ENCODE measurements at regions not wholly inside any gene's neighbourhood (a gene's known extent, or its start where the extent isn't known, plus 50 kb on each side); places are given as distances from the start of the nearest gene placed in this dataset.

- TF ChIP-seq IRF9 (CRISPR knock-in tag; IDR thresholded peaks at IDR 0.05; ENCODE audit: borderline replicate concordance) = no peak
Observed at GRCh38 chr5:1727571-1727970, 72.1 kb downstream of the MRPL36 start (continued).

- H2AFZ ChIP-seq (ENCODE audit: low read length) = no peak overlapping the region
- H3K27me3 ChIP-seq (ENCODE audit: control insufficient read depth in 1 of 2, insufficient read depth in 2 of 2, low read length in 2 of 2) = peaks cover 15 to 67% of the 10 kb centered on the region in 2 experiments
- H3K4me1 ChIP-seq (ENCODE audit: insufficient read depth, low read length) = no peaks in the 10 kb centered on the region
- H3K27ac ChIP-seq (ENCODE audit: extremely low read length, insufficient read depth, low read length) = no peak overlapping the region
- in situ Hi-C loops (cut with HindIII; ENCODE audit: extremely low pct_ligation_motif_present, low pct_unique_long_range_greater_than_20kb) = no loop called here
- ChIA-PET CTCF (ENCODE audit: low intra/inter-chr PET ratio, low total read pairs) (no interaction called here), POLR2A (no interaction called here)
- H3K79me2 ChIP-seq (ENCODE audit: insufficient read depth, low read length) = no peaks in the 10 kb centered on the region
- DNase-seq (ENCODE audit: low spot score) (no peak), FAIRE-seq (no peak), ATAC-seq (no peak)
- H3K36me3 ChIP-seq (replicated peaks in 1 of 2; ENCODE audit: control insufficient read depth in 1 of 2, insufficient read depth in 2 of 2, low read length in 2 of 2) = no peaks in the 10 kb centered on the region
- H3K4me2 ChIP-seq (ENCODE audit: low read depth, low read length) = no peak overlapping the region
- no peaks in the 10 kb centered on the region for H4K20me1 ChIP-seq (ENCODE audit: insufficient read depth, low read length)
- no TSS peak for BruUV-seq (replicated peaks)
- intact Hi-C loops (cut with micrococcal nuclease; ENCODE audit: unreplicated experiment) = no loop called here
- no peak overlapping the region for H3K9ac ChIP-seq (ENCODE audit: insufficient read depth, low read depth, low read length)
- WGBS (ENCODE audit: low lambda C conversion rate) = 31% methylated on average over 9 of the region's 11 CpGs
- no peaks in the 10 kb centered on the region for H3K9me3 ChIP-seq (ENCODE audit: low read length)
- no peak overlapping the region for H3K4me3 ChIP-seq (replicated peaks in 1 of 3; ENCODE audit: insufficient read depth in 1 of 3, low read depth in 2 of 3, low read length in 3 of 3)
- TF ChIP-seq KIAA2018 (CRISPR knock-in tag; IDR thresholded peaks at IDR 0.05; ENCODE audit: borderline replicate concordance) (no peak), ZC3H4 (CRISPR knock-in tag; IDR thresholded peaks at IDR 0.05; ENCODE audit: borderline replicate concordance) (no peak), ZNF746 (CRISPR knock-in tag; IDR thresholded peaks at IDR 0.05) (no peak), NCOR1 (IDR thresholded peaks at IDR 0.05; ENCODE audit: borderline replicate concordance, low read length) (no peak), ZNF563 (CRISPR knock-in tag; IDR thresholded peaks at IDR 0.05) (no peak), ISX (CRISPR knock-in tag; conservative IDR thresholded peaks at IDR 0.05) (no peak), ZNF414 (CRISPR knock-in tag; IDR thresholded peaks at IDR 0.05) (no peak), SUZ12 (IDR thresholded peaks at IDR 0.05; ENCODE audit: low read depth, low read length) (no peak), KLF15 (CRISPR knock-in tag; IDR thresholded peaks at IDR 0.05; ENCODE audit: borderline replicate concordance) (no peak), HNRNPL (IDR thresholded peaks at IDR 0.05; ENCODE audit: low read depth, low read length) (no peak), NCOA5 (CRISPR knock-in tag; IDR thresholded peaks at IDR 0.05) (no peak), GATAD2A (CRISPR knock-in tag; IDR thresholded peaks at IDR 0.05) (no peak), GLMP (CRISPR knock-in tag; IDR thresholded peaks at IDR 0.05; ENCODE audit: borderline replicate concordance) (no peak)
Observed at GRCh38 chr5:1726956-1727355, 72.7 kb downstream of the MRPL36 start.

Data from HepG2 (cell line).